Hepatocyte (in vitro differentiated cells): ENCODE measurements at regions not wholly inside any gene's neighbourhood (a gene's known extent, or its start where the extent isn't known, plus 50 kb on each side); places are given as distances from the start of the nearest gene placed in this dataset.

Experiments used
- CTCF ChIP-seq: fragments of 200-600 bp; sonication (generic); IDR thresholded peaks from 2 replicates; pipeline ENCODE4 v1.5.1; 2016; ENCODE audit warnings: antibody characterized with exemption, mild to moderate bottlenecking; ENCODE audit not compliant: poor library complexity
- EZH2 ChIP-seq: fragments of 200-600 bp; sonication (generic); IDR thresholded peaks from 2 replicates; pipeline ENCODE4 v1.6.1; 2016; ENCODE audit warnings: antibody characterized with exemption, mild to moderate bottlenecking, borderline replicate concordance

GRCh38 chr2:59737299-59737698, 816.2 kb downstream of the BCL11A start:
- TF ChIP-seq CTCF, result no peak
- no peak for TF ChIP-seq EZH2
